OCI-LY1 (cell line): ENCODE measurements at regions not wholly inside any gene's neighbourhood (a gene's known extent, or its start where the extent isn't known, plus 50 kb on each side); places are given as distances from the start of the nearest gene placed in this dataset.

Experiments
- CTCF ChIP-seq: fragments of 200-600 bp; sonication (generic), shearing (Covaris generic); IDR thresholded peaks from 2 replicates; pipeline ENCODE4 v1.5.1; 2017; ENCODE audit warnings: mild to moderate bottlenecking, antibody characterized with exemption, low read length, moderate library complexity, mixed read lengths
- EZH2 ChIP-seq: fragments of 200-600 bp; sonication (generic), shearing (Covaris generic); IDR thresholded peaks from 2 replicates; pipeline ENCODE4 v1.8.0; 2017; ENCODE audit warnings: borderline replicate concordance, mixed run types, mild to moderate bottlenecking, antibody characterized with exemption, low read length, moderate library complexity, mixed read lengths

- TF ChIP-seq CTCF (no peak), EZH2 (no peak)
Observed at GRCh38 chrX:63453571-63453970, 102.4 kb upstream of the SPIN4 start.
